A673 (cell line): ENCODE measurements at regions not wholly inside any gene's neighbourhood (a gene's known extent, or its start where the extent isn't known, plus 50 kb on each side); places are given as distances from the start of the nearest gene placed in this dataset.

Experiments used
- BruUV-seq: library from RNA; stranded (reverse); fragments of 400-500 nt; replicated peaks from 2 replicates; lab custom pipeline; 2021; lab: Mats Ljungman, UMichigan
- CTCF ChIA-PET: fragments of 300-600 bp; sonication (Branson Sonifier 250); formaldehyde crosslinking; loops from one replicate; lab custom pipeline; 2022; ENCODE audit warnings: antibody characterized with exemption; lab: Charles Lee
- POLR2A ChIA-PET: fragments of 300-600 bp; sonication (Branson Sonifier 250); formaldehyde crosslinking; loops from one replicate; lab custom pipeline; 2022; ENCODE audit warnings: antibody characterized with exemption; ENCODE audit not compliant: low non-redundant PET; lab: Charles Lee
- DNase-seq: peaks from one replicate; pipeline ENCODE4 v3.0.0-alpha.2; 2015; ENCODE audit warnings: low spot score
- H3K27ac ChIP-seq: fragments of 200-600 bp; sonication (generic); 2 replicates; pipeline ENCODE4 v1.5.1; 2016; ENCODE audit warnings: mixed run types, low read depth, mild to moderate bottlenecking, mixed read lengths, antibody characterized with exemption, low read length; ENCODE audit not compliant: poor library complexity, severe bottlenecking
- H3K27me3 ChIP-seq: fragments of 200-600 bp; sonication (generic); replicated peaks from 2 replicates; pipeline ENCODE4 v1.6.1; 2017; ENCODE audit warnings: mixed run types, low read depth, mild to moderate bottlenecking, mixed read lengths, antibody characterized with exemption, low read length; ENCODE audit not compliant: insufficient read depth, poor library complexity
- H3K36me3 ChIP-seq: fragments of 200-600 bp; sonication (generic); 2 replicates; pipeline ENCODE4 v1.6.1; 2016; ENCODE audit warnings: mixed run types, mild to moderate bottlenecking, mixed read lengths, antibody characterized with exemption, low read length; ENCODE audit not compliant: insufficient read depth, poor library complexity, severe bottlenecking
- H3K4me1 ChIP-seq: fragments of 200-600 bp; sonication (generic); 2 replicates; pipeline ENCODE4 v1.6.1; 2017; ENCODE audit warnings: mixed run types, mild to moderate bottlenecking, mixed read lengths, antibody characterized with exemption, low read length; ENCODE audit not compliant: insufficient read depth, poor library complexity, severe bottlenecking
- H3K4me3 ChIP-seq: fragments of 200-600 bp; sonication (generic); 2 replicates; pipeline ENCODE4 v1.5.1; 2016; ENCODE audit warnings: low read depth, mixed run types, mild to moderate bottlenecking, mixed read lengths, low read length; ENCODE audit not compliant: poor library complexity, severe bottlenecking
- H3K9me3 ChIP-seq: fragments of 200-600 bp; sonication (generic); 2 replicates; pipeline ENCODE4 v1.6.1; 2016; ENCODE audit warnings: mixed run types, low read depth, mild to moderate bottlenecking, mixed read lengths, antibody characterized with exemption, low read length; ENCODE audit not compliant: poor library complexity, severe bottlenecking
- CTCF ChIP-seq: fragments of 300-800, 200-600 bp; sonication (generic); conservative IDR thresholded peaks from 2 replicates; pipeline ENCODE4 v1.5.1; 2017; ENCODE audit warnings: low read depth, mild to moderate bottlenecking, antibody characterized with exemption, low read length, moderate library complexity, mixed read lengths
- EZH2 ChIP-seq: fragments of 200-600 bp; sonication (generic); IDR thresholded peaks from 2 replicates; pipeline ENCODE4 v1.6.1; 2017; ENCODE audit warnings: borderline replicate concordance, low read depth, mild to moderate bottlenecking, mixed read lengths, antibody characterized with exemption, low read length; ENCODE audit not compliant: poor library complexity, severe bottlenecking
- intact Hi-C: fragments of 100-400 bp; cut with micrococcal nuclease; formaldehyde crosslinking; loops from one replicate; pipeline ENCODE4 v1.10.0; 2022; ENCODE audit not compliant: unreplicated experiment

- intact Hi-C loops: no loop called here
- no TSS peak for BruUV-seq
- no peak overlapping the region for H3K4me3 ChIP-seq
- H3K36me3 ChIP-seq: no peaks in the 10 kb centered on the region
- no peaks in the 10 kb centered on the region for H3K9me3 ChIP-seq
- DNase-seq: no peak
- TF ChIP-seq CTCF: no peak
- no peak for TF ChIP-seq EZH2
- no peak overlapping the region for H3K27ac ChIP-seq
- CTCF ChIA-PET: no interaction called here
- no peaks in the 10 kb centered on the region for H3K27me3 ChIP-seq
- POLR2A ChIA-PET: no interaction called here
- no peaks in the 10 kb centered on the region for H3K4me1 ChIP-seq
Measured at GRCh38 chr1:191685669-191686068, 472.6 kb upstream of the RGS18 start.

GRCh38 chr1:191687721-191688120 lies 470.5 kb upstream of the RGS18 start:
- intact Hi-C loops: no loop called here
- ChIA-PET POLR2A (no interaction called here), CTCF (no interaction called here)
- Histone ChIP-seq H3K4me3 (no peak overlapping the region), H3K4me1 (no peaks in the 10 kb centered on the region), H3K9me3 (no peaks in the 10 kb centered on the region), H3K27me3 (no peaks in the 10 kb centered on the region), H3K36me3 (no peaks in the 10 kb centered on the region), H3K27ac (no peak overlapping the region)
- no TSS peak for BruUV-seq
- no peak for DNase-seq
- no peak for TF ChIP-seq EZH2
- TF ChIP-seq CTCF: no peak

- no peaks in the 10 kb centered on the region for H3K36me3 ChIP-seq
- H3K27me3 ChIP-seq: no peaks in the 10 kb centered on the region
- H3K27ac ChIP-seq: no peak overlapping the region
- no peaks in the 10 kb centered on the region for H3K4me1 ChIP-seq
- CTCF ChIA-PET: no interaction called here
- no peaks in the 10 kb centered on the region for H3K9me3 ChIP-seq
- no TSS peak for BruUV-seq
- POLR2A ChIA-PET: no interaction called here
- no peak for TF ChIP-seq EZH2
- no peak for TF ChIP-seq CTCF
- no peak overlapping the region for H3K4me3 ChIP-seq
- DNase-seq: no peak
- intact Hi-C loops: no loop called here
Measured at GRCh38 chr1:191690931-191691330, 467.3 kb upstream of the RGS18 start.
